ENCODE measurements at regions not wholly inside any gene's neighbourhood (a gene's known extent, or its start where the extent isn't known, plus 50 kb on each side); places are given as distances from the start of the nearest gene placed in this dataset.

DNA sequence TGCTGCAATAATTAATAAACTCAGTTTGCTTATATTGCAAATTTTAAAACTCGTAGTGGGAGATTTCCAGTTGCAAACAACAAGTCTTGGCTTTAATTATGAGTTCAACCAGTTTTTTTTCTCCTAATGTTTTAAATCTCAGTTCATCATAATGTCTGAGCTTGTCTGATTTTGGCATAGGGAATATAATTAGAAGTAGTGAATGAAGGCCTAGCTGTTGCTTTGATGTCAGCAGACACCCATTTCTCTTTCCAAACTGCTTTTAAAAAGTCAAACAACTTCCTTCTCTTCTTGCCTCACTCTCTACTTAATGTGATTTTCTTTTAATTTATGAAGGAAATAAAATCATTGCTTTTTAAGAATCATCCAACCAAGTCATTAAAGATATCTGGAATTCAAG is 1462.1 kb downstream of the DPP10 start:
- TF ChIP-seq POLR2A (IDR thresholded peaks at IDR 0.05), result no peak
- TF ChIP-seq, protein P1, sequence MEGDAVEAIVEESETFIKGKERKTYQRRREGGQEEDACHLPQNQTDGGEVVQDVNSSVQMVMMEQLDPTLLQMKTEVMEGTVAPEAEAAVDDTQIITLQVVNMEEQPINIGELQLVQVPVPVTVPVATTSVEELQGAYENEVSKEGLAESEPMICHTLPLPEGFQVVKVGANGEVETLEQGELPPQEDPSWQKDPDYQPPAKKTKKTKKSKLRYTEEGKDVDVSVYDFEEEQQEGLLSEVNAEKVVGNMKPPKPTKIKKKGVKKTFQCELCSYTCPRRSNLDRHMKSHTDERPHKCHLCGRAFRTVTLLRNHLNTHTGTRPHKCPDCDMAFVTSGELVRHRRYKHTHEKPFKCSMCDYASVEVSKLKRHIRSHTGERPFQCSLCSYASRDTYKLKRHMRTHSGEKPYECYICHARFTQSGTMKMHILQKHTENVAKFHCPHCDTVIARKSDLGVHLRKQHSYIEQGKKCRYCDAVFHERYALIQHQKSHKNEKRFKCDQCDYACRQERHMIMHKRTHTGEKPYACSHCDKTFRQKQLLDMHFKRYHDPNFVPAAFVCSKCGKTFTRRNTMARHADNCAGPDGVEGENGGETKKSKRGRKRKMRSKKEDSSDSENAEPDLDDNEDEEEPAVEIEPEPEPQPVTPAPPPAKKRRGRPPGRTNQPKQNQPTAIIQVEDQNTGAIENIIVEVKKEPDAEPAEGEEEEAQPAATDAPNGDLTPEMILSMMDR (IDR thresholded peaks at IDR 0.05), result no peak

Data from breast epithelium (tissue), 3 donors.